Neuronal stem cell (in vitro differentiated cells): ENCODE measurements at regions not wholly inside any gene's neighbourhood (a gene's known extent, or its start where the extent isn't known, plus 50 kb on each side); places are given as distances from the start of the nearest gene placed in this dataset.
"Not testable (repeated sequence)": the region's sequence is repeated elsewhere in the genome, so short reads cannot be mapped to it uniquely, and the experiment has no call there.

ENCODE experiments used
- DNase-seq: peaks from one replicate; pipeline ENCODE4 v3.0.0-alpha.2; 2013; ENCODE audit warnings: low spot score
- H2AFZ ChIP-seq: one replicate; pipeline ENCODE4 v1.6.1; 2013; ENCODE audit warnings: mild to moderate bottlenecking, low read length, inconsistent platforms
- H2AK5ac ChIP-seq: 2 replicates; pipeline ENCODE4 v1.6.1; 2013; ENCODE audit warnings: low read depth, mild to moderate bottlenecking, inconsistent platforms, low read length, moderate library complexity, mixed read lengths
- H2BK120ac ChIP-seq: 2 replicates; pipeline ENCODE4 v1.6.1; 2013; ENCODE audit warnings: low read depth, mild to moderate bottlenecking, inconsistent platforms, low read length, moderate library complexity, mixed read lengths
- H2BK12ac ChIP-seq: one replicate; pipeline ENCODE4 v1.6.1; 2013; ENCODE audit warnings: low read length, inconsistent platforms
- H2BK15ac ChIP-seq: 2 replicates; pipeline ENCODE4 v1.6.1; 2013; ENCODE audit warnings: mild to moderate bottlenecking, low read length, inconsistent platforms, mixed read lengths
- H2BK5ac ChIP-seq: one replicate; pipeline ENCODE4 v1.6.1; 2013; ENCODE audit warnings: inconsistent platforms, mild to moderate bottlenecking, low read length, moderate library complexity
- H3K14ac ChIP-seq: one replicate; pipeline ENCODE4 v1.6.1; 2013; ENCODE audit warnings: low read length, inconsistent platforms
- H3K18ac ChIP-seq: 2 replicates; pipeline ENCODE4 v1.6.1; 2013; ENCODE audit warnings: low read length, inconsistent platforms
- H3K23ac ChIP-seq: 2 replicates; pipeline ENCODE4 v1.6.1; 2013; ENCODE audit warnings: low read depth, mild to moderate bottlenecking, mixed read lengths, low read length, inconsistent platforms; ENCODE audit not compliant: poor library complexity
- H3K27ac ChIP-seq: replicated peaks from 3 replicates; pipeline ENCODE4 v1.5.1; 2013; ENCODE audit warnings: low read length, inconsistent platforms
- H3K27me3 ChIP-seq, 3 experiments: 2 replicates each; pipeline ENCODE4 v1.6.1; 2013; ENCODE audit warnings: low read length in 3 of 3, mild to moderate bottlenecking in 2 of 3, inconsistent platforms in 1 of 3, low read depth in 1 of 3, mixed read lengths in 1 of 3, moderate library complexity in 1 of 3; ENCODE audit not compliant: control insufficient read depth in 3 of 3, insufficient read depth in 3 of 3
- H3K36me3 ChIP-seq, 2 donors: replicated peaks in 1 of 2; 2 replicates each; pipeline ENCODE4 v1.6.1; 2013; ENCODE audit warnings: low read length in 2 of 2; ENCODE audit not compliant: control insufficient read depth in 2 of 2, insufficient read depth in 2 of 2
- H3K4ac ChIP-seq: 2 replicates; pipeline ENCODE4 v1.6.1; 2013; ENCODE audit warnings: inconsistent platforms, mild to moderate bottlenecking, low read length, moderate library complexity
- H3K4me1 ChIP-seq, 2 donors: 1 replicate in 1 of 2; 2 replicates in 1 of 2; pipeline ENCODE4 v1.6.1; 2013; ENCODE audit warnings: low read length in 2 of 2, low read depth in 1 of 2; ENCODE audit not compliant: control insufficient read depth in 2 of 2, insufficient read depth in 1 of 2
- H3K4me2 ChIP-seq: one replicate; pipeline ENCODE4 v1.6.1; 2013; ENCODE audit warnings: mild to moderate bottlenecking, low read length, inconsistent platforms; ENCODE audit not compliant: insufficient read depth, poor library complexity, severe bottlenecking
- H3K4me3 ChIP-seq, 2 donors: 2 replicates each; pipeline ENCODE4 v1.5.1; 2013; ENCODE audit warnings: low read length in 2 of 2, mild to moderate bottlenecking in 2 of 2, inconsistent platforms in 1 of 2, moderate library complexity in 1 of 2
- H3K79me1 ChIP-seq: one replicate; pipeline ENCODE4 v1.6.1; 2013; ENCODE audit warnings: low read depth, mild to moderate bottlenecking, inconsistent platforms, low read length, moderate library complexity
- H3K9ac ChIP-seq: one replicate; pipeline ENCODE4 v1.6.1; 2013; ENCODE audit warnings: mild to moderate bottlenecking, low read depth, low read length, inconsistent platforms; ENCODE audit not compliant: poor library complexity
- H3K9me3 ChIP-seq, 2 donors: replicated peaks in 1 of 2; 2 replicates each; pipeline versions ENCODE3 to v1.6.1; 2013; ENCODE audit warnings: low read length in 2 of 2, mild to moderate bottlenecking in 2 of 2, inconsistent platforms in 1 of 2, low read depth in 1 of 2, mixed read lengths in 1 of 2, moderate library complexity in 1 of 2; ENCODE audit not compliant: control insufficient read depth in 2 of 2, insufficient read depth in 1 of 2
- H4K8ac ChIP-seq: one replicate; pipeline ENCODE4 v1.6.1; 2013; ENCODE audit warnings: low read depth, mild to moderate bottlenecking, inconsistent platforms, low read length, moderate library complexity
- H4K91ac ChIP-seq: one replicate; pipeline ENCODE4 v1.6.1; 2013; ENCODE audit warnings: low read length, low read depth, mild to moderate bottlenecking, inconsistent platforms; ENCODE audit not compliant: poor library complexity
- WGBS, 2 donors: extraction: QIAGEN DNeasy Blood & Tissue Kit; methylation state at CpG; one replicate each; pipeline ENCODE4 v1.1.7; 2013; ENCODE audit warnings: missing lambda C conversion rate in 2 of 2, mixed read lengths in 1 of 2; ENCODE audit not compliant: insufficient read length in 2 of 2, insufficient replicate concordance in 1 of 2; ENCODE audit errors: extremely low coverage in 2 of 2; 5-methylcytosine and 5-hydroxymethylcytosine counted together

DNA sequence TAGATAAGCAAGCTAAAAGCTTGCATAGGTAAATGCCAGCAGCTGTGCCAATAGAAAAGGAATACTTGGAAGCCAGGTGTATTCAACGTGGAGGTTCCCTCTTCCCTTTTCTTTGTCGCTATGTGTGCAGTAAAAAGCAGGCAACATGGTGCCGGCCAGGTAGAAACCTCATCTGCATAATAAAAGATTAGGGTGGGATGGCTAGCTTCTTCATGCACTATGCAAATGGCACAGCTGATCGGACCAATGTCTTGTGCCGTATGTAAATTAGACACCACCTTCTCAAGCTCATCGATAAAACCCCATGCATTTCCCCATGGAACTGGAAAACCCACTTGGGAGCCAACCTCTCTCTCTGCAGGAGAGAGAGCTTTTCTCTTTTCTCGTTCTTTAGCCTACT is 150.9 kb upstream of the FOXK1 start:
- Histone ChIP-seq H3K9ac (no peak overlapping the region), H2BK120ac (no peak overlapping the region), H2BK12ac (no peak overlapping the region), H2BK15ac (no peak overlapping the region), H3K4ac (no peak overlapping the region), H4K8ac (no peak overlapping the region), H3K36me3 (no peaks in the 10 kb centered on the region), H3K9me3 (peaks cover 0 to 3% of the 10 kb centered on the region in 2 donors), H2AFZ (no peak overlapping the region), H2AK5ac (no peak overlapping the region), H3K4me3 (no peak overlapping the region), H3K27ac (no peak overlapping the region), H2BK5ac (no peak overlapping the region), H3K18ac (no peak overlapping the region), H3K79me1 (no peaks in the 10 kb centered on the region), H3K23ac (no peak overlapping the region), H4K91ac (no peak overlapping the region), H3K27me3 (no peaks in the 10 kb centered on the region), H3K14ac (no peak overlapping the region), H3K4me1 (no peaks in the 10 kb centered on the region), H3K4me2 (no peak overlapping the region)
- no CpG with 5 or more reads among the region's 7 CpGs for WGBS, 2 donors
- DNase-seq: no peak

DNA sequence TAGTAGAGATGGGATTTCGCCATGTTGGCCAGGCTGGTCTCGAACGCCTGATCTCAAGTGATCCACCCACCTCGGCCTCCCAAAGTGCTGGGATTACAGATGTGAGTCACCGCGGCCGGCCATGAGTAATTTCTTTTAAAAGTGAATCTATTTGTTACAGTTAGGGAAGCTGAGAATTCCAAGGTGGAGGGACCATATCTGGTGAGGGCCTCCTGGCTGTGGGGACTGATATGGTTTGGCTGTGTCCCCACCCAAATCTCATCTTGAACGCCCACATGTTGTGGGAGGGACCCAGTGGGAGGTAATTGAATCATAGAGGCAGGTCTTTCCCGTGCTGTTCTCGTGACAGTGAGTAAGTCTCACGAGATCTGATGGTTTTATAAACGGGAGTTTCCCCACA is 148.8 kb upstream of the FOXK1 start:
- not testable (repeated sequence) for H2BK5ac ChIP-seq, H3K4me2 ChIP-seq, H3K9me3 ChIP-seq, H2BK12ac ChIP-seq, H4K8ac ChIP-seq, H4K91ac ChIP-seq, H2BK15ac ChIP-seq, H3K23ac ChIP-seq, H3K18ac ChIP-seq, DNase-seq, H3K4me1 ChIP-seq, H3K9ac ChIP-seq, H2AK5ac ChIP-seq, H3K27ac ChIP-seq, H2AFZ ChIP-seq, H3K27me3 ChIP-seq, H3K79me1 ChIP-seq, H3K36me3 ChIP-seq, H3K14ac ChIP-seq, H2BK120ac ChIP-seq, H3K4ac ChIP-seq, H3K4me3 ChIP-seq
- no CpG with 5 or more reads among the region's 12 CpGs for WGBS, 2 donors

DNA sequence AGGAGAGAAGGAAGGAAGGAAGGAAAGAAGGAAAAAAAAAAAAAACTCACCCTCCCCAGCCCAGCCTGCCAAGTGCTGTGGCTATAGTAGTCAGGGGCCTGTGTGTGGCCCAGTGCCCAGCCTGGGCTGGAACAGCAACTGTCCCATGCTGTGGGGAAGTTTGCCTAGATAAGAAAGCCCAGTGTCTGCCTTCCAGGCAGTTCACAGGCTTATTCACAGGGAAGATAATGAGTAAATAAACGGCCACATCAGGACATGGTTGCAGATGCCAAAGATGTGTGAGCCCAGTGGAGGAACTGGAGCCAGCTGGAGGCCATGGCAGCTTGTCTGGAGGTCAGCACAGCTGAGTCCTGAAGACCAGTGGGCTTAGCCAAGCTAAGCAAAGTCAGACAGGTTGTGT is 132.4 kb upstream of the FOXK1 start:
- H2AK5ac ChIP-seq: no peak overlapping the region
- H2BK12ac ChIP-seq: no peak overlapping the region
- no peak for DNase-seq
- no peaks in the 10 kb centered on the region for H3K36me3 ChIP-seq
- no peak overlapping the region for H3K14ac ChIP-seq
- WGBS, 2 donors: no CpG with 5 or more reads among the region's 1 CpG
- no peak overlapping the region for H2BK15ac ChIP-seq
- H3K4ac ChIP-seq: no peak overlapping the region
- H4K8ac ChIP-seq: no peak overlapping the region
- no peak overlapping the region for H3K23ac ChIP-seq
- H3K27me3 ChIP-seq: no peaks in the 10 kb centered on the region
- no peak overlapping the region for H2BK5ac ChIP-seq
- H2BK120ac ChIP-seq: no peak overlapping the region
- no peak overlapping the region for H2AFZ ChIP-seq
- H3K18ac ChIP-seq: no peak overlapping the region
- H3K9me3 ChIP-seq: peaks cover 7 to 8% of the 10 kb centered on the region in 2 donors
- no peak overlapping the region for H3K27ac ChIP-seq
- no peaks in the 10 kb centered on the region for H3K4me1 ChIP-seq
- H4K91ac ChIP-seq: no peak overlapping the region
- H3K4me3 ChIP-seq: no peak overlapping the region
- no peak overlapping the region for H3K4me2 ChIP-seq
- no peak overlapping the region for H3K9ac ChIP-seq
- H3K79me1 ChIP-seq: peaks cover 3% of the 10 kb centered on the region

DNA sequence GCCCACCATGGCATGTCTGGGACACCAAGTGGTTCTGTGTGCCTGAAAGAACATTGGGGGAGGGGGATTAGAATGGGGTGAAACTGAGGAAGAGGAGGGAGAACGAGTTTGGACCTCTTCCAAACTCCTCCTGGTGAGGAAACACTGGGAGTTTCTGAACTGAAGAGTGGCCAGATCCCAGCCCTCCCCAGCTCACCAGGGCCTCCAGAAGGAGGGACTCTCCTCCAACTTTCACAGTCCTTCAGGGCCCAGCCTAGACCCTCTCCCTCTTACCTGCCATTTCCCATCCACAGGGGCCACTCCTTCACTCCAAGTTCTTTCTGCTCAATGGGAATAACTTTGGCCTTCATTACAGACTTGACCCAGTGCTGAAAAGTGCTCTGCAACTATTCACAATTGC is 132.0 kb upstream of the FOXK1 start:
- Histone ChIP-seq H3K4me3 (no peak overlapping the region), H3K27me3 (no peaks in the 10 kb centered on the region), H3K27ac (no peak overlapping the region), H2AK5ac (no peak overlapping the region), H3K4ac (no peak overlapping the region), H3K9ac (no peak overlapping the region), H4K91ac (no peak overlapping the region), H2BK15ac (no peak overlapping the region), H2BK120ac (no peak overlapping the region), H3K23ac (no peak overlapping the region), H3K14ac (no peak overlapping the region), H2BK5ac (no peak overlapping the region), H3K79me1 (peaks cover 3% of the 10 kb centered on the region), H3K36me3 (no peaks in the 10 kb centered on the region), H2BK12ac (no peak overlapping the region), H4K8ac (no peak overlapping the region), H3K9me3 (peaks cover 7 to 8% of the 10 kb centered on the region in 2 donors), H2AFZ (no peak overlapping the region), H3K18ac (no peak overlapping the region), H3K4me2 (no peak overlapping the region), H3K4me1 (no peaks in the 10 kb centered on the region)
- WGBS, 2 donors: no CpG with 5 or more reads among the region's 1 CpG
- no peak for DNase-seq
